C4-2B (cell line): ENCODE measurements at regions not wholly inside any gene's neighbourhood (a gene's known extent, or its start where the extent isn't known, plus 50 kb on each side); places are given as distances from the start of the nearest gene placed in this dataset.
"Not testable (repeated sequence)": the region's sequence is repeated elsewhere in the genome, so short reads cannot be mapped to it uniquely, and the experiment has no call there.

Source experiments
- ZFX ChIP-seq: fragments of 450-650 bp; IDR thresholded peaks from 2 replicates; pipeline ENCODE4 v1.6.1; 2017
- TF ChIP-seq, protein P1 (sequence below): fragments of 450-650 bp; conservative IDR thresholded peaks from 2 replicates; pipeline ENCODE4 v1.5.1; 2017; ENCODE audit warnings: mild to moderate bottlenecking

- TF ChIP-seq, protein P1, sequence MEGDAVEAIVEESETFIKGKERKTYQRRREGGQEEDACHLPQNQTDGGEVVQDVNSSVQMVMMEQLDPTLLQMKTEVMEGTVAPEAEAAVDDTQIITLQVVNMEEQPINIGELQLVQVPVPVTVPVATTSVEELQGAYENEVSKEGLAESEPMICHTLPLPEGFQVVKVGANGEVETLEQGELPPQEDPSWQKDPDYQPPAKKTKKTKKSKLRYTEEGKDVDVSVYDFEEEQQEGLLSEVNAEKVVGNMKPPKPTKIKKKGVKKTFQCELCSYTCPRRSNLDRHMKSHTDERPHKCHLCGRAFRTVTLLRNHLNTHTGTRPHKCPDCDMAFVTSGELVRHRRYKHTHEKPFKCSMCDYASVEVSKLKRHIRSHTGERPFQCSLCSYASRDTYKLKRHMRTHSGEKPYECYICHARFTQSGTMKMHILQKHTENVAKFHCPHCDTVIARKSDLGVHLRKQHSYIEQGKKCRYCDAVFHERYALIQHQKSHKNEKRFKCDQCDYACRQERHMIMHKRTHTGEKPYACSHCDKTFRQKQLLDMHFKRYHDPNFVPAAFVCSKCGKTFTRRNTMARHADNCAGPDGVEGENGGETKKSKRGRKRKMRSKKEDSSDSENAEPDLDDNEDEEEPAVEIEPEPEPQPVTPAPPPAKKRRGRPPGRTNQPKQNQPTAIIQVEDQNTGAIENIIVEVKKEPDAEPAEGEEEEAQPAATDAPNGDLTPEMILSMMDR, result not testable (repeated sequence)
- TF ChIP-seq ZFX, result not testable (repeated sequence)
Observed at GRCh38 chr15:45817578-45817977, 182.7 kb downstream of the SQOR start.
